ENCODE measurements at regions not wholly inside any gene's neighbourhood (a gene's known extent, or its start where the extent isn't known, plus 50 kb on each side); places are given as distances from the start of the nearest gene placed in this dataset.

GRCh38 chr9:86703346-86703745 lies 244.0 kb downstream of the GAS1 start:
- TF ChIP-seq CTCF (IDR thresholded peaks at IDR 0.05; ENCODE audit: low read length) (no peak), EZH2 (IDR thresholded peaks at IDR 0.05; ENCODE audit: borderline replicate concordance, low read length) (no peak)

Data from OCI-LY1 (cell line).